IgD-negative memory B cell (primary cell): ENCODE measurements at regions not wholly inside any gene's neighbourhood (a gene's known extent, or its start where the extent isn't known, plus 50 kb on each side); places are given as distances from the start of the nearest gene placed in this dataset.
"Not testable (repeated sequence)": the region's sequence is repeated elsewhere in the genome, so short reads cannot be mapped to it uniquely, and the experiment has no call there.

Experiments used
- H3K27ac Mint-ChIP-seq, 3 donors: one replicate each; pipeline ENCODE4 v1.8.0; 2020 to 2022; ENCODE audit warnings: mild to moderate bottlenecking in 3 of 3, mixed read lengths in 3 of 3, moderate library complexity in 1 of 3
- H3K27me3 Mint-ChIP-seq: one replicate; pipeline ENCODE4 v1.8.0; 2021; ENCODE audit warnings: mixed read lengths
- H3K36me3 Mint-ChIP-seq: one replicate; pipeline ENCODE4 v1.8.0; 2020; ENCODE audit warnings: mild to moderate bottlenecking, mixed read lengths
- H3K4me1 Mint-ChIP-seq, 3 donors: one replicate each; pipeline ENCODE4 v1.8.0; 2020 to 2022; ENCODE audit warnings: mixed read lengths in 3 of 3, mild to moderate bottlenecking in 1 of 3
- H3K4me3 Mint-ChIP-seq, 4 donors: one replicate each; pipeline ENCODE4 v1.8.0; 2020 to 2022; ENCODE audit warnings: mild to moderate bottlenecking in 4 of 4, mixed read lengths in 4 of 4, moderate library complexity in 3 of 4
- H3K9me3 Mint-ChIP-seq, 3 donors: one replicate each; pipeline ENCODE4 v1.8.0; 2020 to 2021; ENCODE audit warnings: mixed read lengths in 3 of 3, mild to moderate bottlenecking in 1 of 3

DNA sequence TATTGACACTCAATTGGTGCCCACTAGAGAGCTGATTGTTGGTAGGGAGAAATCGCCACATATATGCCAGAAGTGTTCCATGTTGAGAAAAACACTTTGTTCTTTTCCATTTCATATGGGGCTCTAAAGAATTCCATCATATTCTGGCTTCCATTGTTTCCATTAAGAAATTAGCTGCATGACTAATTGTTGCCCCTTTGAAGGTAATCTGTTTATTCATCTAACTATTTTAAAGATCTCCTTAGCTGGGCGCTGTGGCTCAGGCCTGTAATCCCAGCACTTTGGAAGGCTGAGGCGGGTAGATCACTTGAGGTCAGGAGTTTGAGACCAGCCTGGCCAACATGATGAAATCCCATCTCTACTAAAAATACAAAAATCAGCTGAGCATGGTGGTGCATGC is 109.9 kb downstream of the MRPL14 start:
- H3K4me1 Mint-ChIP-seq, H3K9me3 Mint-ChIP-seq, H3K4me3 Mint-ChIP-seq, H3K36me3 Mint-ChIP-seq, H3K27ac Mint-ChIP-seq, H3K27me3 Mint-ChIP-seq: not testable (repeated sequence)

DNA sequence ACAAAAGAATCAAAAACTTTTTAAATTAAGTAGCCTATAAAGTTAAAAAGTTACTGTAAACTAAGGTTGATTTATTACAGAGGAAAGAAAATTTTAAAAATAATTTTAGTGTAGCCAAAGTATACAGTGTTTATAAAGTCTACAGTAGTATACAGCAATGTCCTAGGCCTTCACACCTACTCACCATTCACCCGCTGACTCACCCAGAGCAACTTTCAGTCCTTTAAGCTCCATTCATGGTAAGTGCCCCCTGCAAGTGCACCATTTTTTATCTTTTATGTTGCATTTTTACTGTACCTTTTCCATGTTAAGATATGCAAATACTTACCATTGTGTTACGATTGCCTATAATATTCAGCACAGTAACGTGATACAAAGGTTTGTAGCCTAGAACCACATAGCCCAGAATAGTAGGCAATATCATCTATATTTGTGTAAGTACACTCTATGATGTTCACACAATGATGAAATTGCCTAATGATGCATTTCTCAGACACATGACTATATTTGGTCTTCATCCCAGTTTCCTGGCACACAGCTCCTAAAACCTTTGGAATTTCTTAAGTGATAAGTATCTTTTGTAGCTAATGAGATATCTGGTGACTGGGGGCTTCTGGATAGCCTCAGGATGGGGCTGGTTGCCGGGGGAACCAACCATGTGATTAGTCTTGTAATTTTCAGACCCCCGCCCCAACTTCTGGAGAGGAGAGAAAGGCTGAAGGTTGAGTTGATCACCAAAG is 111.0 kb downstream of the MRPL14 start:
- peaks cover 9% of the 10 kb centered on the region for H3K27me3 Mint-ChIP-seq
- no peak overlapping the region for H3K27ac Mint-ChIP-seq
- H3K4me1 Mint-ChIP-seq = no peaks in the 10 kb centered on the region
- no peak overlapping the region for H3K4me3 Mint-ChIP-seq
- H3K9me3 Mint-ChIP-seq = peaks cover 0 to 2% (median 1%) of the 10 kb centered on the region in 3 donors
- peaks cover 2% of the 10 kb centered on the region for H3K36me3 Mint-ChIP-seq

DNA sequence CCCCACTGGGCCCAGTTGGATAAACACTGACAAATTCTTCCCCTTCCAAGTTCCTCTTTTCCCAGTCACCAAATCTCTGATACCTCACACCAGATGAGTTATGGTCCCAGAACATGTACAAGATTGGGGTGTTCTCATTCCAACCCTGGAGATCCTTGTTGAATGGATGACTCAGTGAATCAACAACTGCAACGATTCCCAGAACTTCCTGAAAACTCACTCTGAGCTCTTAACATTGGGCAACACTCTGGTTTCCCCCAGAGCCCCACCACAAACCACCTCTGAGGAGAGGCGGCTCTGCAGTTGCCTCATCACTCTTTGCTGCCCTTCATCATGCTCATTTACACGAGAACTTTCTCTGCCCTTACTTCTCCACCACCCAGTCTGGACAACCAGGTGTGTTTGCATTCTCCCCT is 115.2 kb downstream of the MRPL14 start:
- no peaks in the 10 kb centered on the region for H3K36me3 Mint-ChIP-seq
- no peak overlapping the region for H3K4me3 Mint-ChIP-seq
- no peak overlapping the region for H3K27ac Mint-ChIP-seq
- no peaks in the 10 kb centered on the region for H3K9me3 Mint-ChIP-seq
- H3K4me1 Mint-ChIP-seq = no peaks in the 10 kb centered on the region
- peaks cover 12% of the 10 kb centered on the region for H3K27me3 Mint-ChIP-seq

DNA sequence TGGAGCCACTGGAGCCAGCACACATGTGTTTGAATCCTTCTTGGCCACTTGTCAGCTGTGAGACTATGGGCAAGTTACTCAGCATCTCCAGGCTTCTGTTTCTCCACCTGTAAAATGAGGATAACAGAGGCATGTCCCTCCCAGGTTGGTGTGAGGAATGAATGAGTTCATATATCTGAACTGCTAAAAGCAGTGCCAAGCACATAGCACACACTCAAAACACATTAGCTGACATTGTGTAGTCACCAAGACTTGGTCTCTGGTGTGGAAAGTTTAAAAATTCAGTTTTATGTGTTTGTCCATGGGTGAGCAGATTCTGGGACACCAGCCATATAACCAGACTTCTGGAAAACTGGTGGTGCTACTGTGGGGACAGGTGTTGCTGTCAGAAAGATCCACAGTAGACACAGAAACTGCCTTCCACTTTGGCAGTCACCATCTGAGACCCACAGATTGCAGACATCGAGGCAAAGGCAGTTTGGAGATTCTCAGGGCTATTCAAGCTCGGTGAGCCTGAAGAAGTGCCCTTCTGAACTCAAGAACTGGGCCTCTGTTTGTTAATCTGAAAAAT is 115.8 kb downstream of the MRPL14 start:
- Mint-ChIP-seq H3K9me3 (no peaks in the 10 kb centered on the region), H3K4me3 (no peak overlapping the region), H3K4me1 (no peaks in the 10 kb centered on the region), H3K36me3 (no peaks in the 10 kb centered on the region), H3K27me3 (peaks cover 19% of the 10 kb centered on the region), H3K27ac (no peak overlapping the region)

DNA sequence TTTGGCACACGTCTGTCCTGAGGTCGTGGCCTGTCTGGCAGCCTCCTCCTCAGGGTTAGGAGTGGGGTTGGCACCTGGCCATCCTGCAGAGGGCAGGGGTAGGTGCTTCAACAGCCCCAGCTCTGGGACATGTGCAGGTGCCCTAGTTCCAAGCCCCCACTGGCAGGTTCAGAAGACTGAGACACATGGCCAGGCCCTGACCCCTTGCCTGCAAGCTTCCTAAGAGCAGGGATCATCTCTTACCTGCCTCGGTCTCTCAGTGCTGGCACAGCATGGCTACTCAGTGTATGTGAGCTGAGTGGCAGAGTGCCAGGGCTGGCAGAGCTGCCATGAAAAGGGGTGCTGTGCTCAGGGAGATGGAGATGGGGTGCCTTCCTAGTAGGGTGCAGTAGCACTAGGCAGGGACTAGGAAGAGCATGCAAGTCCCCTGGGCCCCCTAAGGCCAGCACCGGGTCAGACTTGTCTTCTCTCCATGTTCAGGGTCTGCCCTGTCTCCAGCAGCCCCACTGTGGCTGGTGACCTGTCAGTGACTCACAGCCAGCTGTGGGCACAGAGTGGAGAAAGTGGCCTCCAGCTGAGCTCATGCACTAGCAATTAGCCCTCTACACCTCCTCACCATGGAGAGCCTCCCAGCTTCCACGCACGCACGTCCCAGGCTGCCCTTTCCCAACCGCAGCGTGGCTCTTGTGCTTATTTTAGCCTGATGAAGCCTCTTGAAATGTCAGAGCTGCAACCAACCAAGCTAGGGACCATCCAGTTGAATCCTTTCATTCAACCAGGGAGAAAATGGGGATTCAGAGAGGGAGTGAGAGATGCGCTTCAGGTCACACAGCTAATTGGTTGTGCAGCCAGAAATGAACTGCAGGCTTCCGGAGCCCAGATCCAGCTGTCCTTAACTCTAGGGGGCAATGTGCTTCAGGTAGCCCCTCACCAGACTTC is 116.6 kb downstream of the MRPL14 start:
- Mint-ChIP-seq H3K36me3 (no peaks in the 10 kb centered on the region), H3K4me3 (no peak overlapping the region), H3K27me3 (peaks cover 23% of the 10 kb centered on the region), H3K9me3 (no peaks in the 10 kb centered on the region), H3K4me1 (peaks cover 0 to 3% (median 0%) of the 10 kb centered on the region in 3 donors), H3K27ac (no peak overlapping the region)

DNA sequence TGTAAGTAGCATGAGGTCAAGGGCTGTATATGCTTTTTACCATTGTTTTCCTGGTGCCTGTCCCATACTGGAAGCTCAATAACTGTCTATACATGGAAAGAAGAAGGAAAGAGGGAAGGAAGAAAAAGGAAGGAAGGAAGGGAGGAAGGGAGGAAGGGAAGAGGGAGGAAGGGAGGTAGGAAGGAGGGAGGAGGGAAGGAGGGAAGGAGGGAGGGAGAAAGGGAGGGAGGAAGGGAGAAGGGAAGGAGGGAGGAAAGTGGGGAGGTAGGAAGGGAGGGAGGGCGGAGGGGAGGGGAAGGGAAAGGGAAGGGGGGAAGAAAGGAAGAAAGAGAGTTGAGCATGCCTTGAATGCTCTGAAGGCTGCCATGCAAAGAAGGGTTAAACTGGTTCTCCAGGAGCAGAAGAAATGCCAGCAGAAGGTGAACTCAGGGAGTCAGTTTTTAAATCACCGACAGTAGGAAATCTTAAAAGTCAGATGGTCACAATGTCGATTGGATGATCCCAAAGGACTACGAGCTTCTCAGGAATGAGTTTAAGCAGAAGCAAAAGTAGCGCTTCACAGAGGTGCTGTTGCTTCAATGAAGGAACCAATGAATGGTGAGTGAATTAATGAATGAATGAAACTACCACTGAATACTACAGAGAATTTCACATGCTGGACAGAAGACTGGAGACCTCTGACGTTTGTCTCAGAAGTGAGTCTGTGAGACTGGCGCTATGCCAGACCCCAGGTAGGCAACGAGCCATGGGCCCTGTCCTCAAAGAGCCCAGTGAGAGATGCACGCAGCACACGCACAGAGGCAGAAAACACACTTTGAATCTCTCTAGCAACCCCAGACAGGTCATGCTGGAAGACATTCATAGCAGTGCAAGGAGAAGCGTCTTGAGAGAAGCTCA is 117.6 kb downstream of the MRPL14 start:
- H3K27ac Mint-ChIP-seq = no peak overlapping the region
- H3K27me3 Mint-ChIP-seq = peaks cover 30% of the 10 kb centered on the region
- no peak overlapping the region for H3K4me3 Mint-ChIP-seq
- H3K4me1 Mint-ChIP-seq = peaks cover 0 to 5% (median 0%) of the 10 kb centered on the region in 3 donors
- no peaks in the 10 kb centered on the region for H3K36me3 Mint-ChIP-seq
- no peaks in the 10 kb centered on the region for H3K9me3 Mint-ChIP-seq

DNA sequence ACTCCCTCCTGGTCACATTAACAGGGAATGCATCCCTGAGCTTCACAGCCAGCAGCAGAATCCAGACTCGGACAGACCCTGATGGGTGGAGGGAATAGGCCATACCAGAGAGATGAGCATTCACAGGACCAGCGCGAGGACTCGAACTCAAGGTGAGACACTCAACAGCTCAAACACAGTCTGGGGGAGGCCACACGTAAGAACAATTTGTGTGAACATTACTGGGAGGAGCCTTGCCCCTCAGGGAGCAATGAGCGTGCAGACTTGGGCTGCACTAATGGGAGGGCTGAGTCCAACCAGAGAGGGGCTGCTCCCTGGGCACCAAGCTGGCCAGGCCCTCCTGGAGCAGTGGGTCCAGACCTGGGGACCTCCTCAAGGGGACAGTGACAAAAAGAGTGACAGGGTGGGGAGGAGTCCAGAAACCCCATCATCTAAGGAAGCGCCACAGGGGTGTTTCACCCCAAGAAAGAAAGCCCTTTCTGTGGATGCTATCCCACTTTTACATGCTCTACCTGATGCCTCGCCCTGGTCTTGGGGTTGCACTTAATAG is 118.4 kb downstream of the MRPL14 start:
- no peaks in the 10 kb centered on the region for H3K36me3 Mint-ChIP-seq
- H3K9me3 Mint-ChIP-seq = no peaks in the 10 kb centered on the region
- no peak overlapping the region for H3K27ac Mint-ChIP-seq
- peaks cover 30% of the 10 kb centered on the region for H3K27me3 Mint-ChIP-seq
- peaks cover 0 to 5% (median 0%) of the 10 kb centered on the region in 3 donors for H3K4me1 Mint-ChIP-seq
- H3K4me3 Mint-ChIP-seq = no peak overlapping the region

DNA sequence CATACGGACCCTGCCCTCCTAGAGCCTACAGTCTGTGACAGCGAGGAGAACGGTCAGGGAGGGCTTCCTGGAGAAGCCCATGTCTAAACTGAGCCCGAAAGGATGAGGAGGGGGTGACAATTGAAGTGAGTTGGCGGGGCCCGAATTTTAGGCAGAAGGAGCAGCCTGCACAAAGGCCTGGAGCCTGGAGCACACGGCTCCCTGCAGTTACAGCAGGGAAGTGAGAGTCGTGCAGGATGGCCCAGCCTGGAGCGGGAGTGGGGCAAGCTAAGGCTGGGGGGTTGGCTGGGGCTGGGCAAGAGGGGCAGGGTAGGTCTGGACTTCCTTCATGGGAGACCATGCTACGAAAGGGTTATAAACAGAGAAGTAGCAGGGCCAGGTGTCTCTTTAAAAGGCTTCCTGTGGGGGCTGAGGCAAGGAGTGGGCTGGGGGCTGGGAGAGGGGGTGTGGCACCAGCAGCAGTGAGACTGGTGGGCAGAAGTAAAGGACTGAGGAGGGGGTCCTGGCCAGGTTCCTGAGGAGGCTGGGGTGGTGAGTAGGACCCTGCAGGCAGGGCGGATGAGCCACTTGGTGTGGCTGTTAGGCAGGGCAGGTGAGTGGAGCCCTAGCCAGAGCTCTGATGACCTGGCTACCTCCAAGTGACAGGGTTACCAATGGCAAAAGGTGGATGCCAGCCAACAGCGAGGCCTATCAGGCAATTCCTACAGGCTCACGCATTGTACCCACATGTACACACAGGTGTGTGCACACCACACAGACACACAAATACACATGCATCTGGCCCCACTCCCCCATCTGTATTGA is 119.2 kb downstream of the MRPL14 start:
- peak overlapping the region in 1 of 3 donors; percentile 63 for H3K27ac Mint-ChIP-seq
- H3K27me3 Mint-ChIP-seq = peaks cover 33% of the 10 kb centered on the region
- H3K4me1 Mint-ChIP-seq = peaks cover 0 to 5% (median 0%) of the 10 kb centered on the region in 3 donors
- no peak overlapping the region for H3K4me3 Mint-ChIP-seq
- no peaks in the 10 kb centered on the region for H3K9me3 Mint-ChIP-seq
- H3K36me3 Mint-ChIP-seq = no peaks in the 10 kb centered on the region

DNA sequence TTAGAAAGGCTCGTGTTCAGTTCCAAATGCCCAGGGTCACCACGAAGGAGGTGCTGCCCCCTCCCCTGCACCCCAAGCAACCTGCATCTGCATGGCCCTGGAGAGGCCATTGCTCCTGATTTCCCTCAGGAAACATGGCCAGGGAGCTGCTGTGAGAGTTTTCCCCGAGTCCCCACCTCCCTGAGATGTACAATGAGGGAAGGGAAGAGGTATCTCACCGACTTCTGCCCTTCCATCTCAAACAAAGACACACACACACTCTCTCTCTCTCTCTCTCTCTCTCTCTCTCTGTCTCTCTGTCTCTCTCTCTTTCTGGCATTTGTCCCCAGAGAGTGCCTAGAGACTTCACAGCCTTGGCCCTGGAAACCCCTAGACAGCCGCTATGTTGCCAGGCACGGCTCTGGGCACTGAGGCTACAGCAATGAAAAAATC is 120.4 kb downstream of the MRPL14 start:
- Mint-ChIP-seq H3K36me3 (no peaks in the 10 kb centered on the region), H3K27ac (peak overlapping the region in 1 of 3 donors; percentile 77), H3K27me3 (peaks cover 35% of the 10 kb centered on the region), H3K9me3 (no peaks in the 10 kb centered on the region), H3K4me1 (peaks cover 0 to 5% (median 0%) of the 10 kb centered on the region in 3 donors), H3K4me3 (no peak overlapping the region)

DNA sequence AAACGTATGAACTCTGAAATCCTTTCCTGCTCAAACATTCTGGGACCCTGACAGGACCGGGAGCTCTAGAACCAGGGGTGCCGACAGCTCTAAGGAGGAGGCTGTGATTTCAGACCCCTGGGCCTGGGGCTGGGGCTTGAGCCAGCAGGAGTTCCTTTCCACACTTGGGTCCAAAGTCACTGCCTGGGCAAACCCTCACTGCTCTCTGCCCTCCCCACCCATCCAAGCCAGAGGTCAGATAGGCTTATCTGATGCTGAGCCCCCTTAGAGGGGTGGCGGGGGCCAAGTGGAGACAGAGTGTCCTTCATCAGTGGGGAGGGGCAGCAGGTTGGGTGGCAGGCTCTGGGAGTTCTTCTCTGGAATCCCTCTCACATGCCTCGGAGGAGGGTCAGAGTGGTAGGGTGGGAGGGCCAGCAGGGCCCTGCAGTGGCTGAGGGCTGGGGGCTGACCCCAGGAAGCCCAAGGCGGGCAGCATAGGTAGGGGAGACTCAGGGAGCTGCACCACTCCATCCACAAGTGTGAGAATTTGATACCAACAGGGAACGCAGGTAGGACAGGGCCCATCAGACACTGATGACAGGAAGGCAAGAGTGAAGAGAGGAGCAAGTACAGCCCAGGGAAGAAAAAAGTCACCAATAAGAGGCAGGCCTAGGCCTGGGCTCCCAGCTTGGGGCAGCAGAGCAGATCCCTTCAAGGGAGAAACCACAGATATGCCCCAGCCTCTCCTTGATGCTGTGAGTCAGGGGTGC is 121.0 kb downstream of the MRPL14 start:
- no peaks in the 10 kb centered on the region for H3K36me3 Mint-ChIP-seq
- H3K4me3 Mint-ChIP-seq = no peak overlapping the region
- H3K4me1 Mint-ChIP-seq = peaks cover 0 to 5% (median 1%) of the 10 kb centered on the region in 3 donors
- no peak overlapping the region for H3K27ac Mint-ChIP-seq
- no peaks in the 10 kb centered on the region for H3K9me3 Mint-ChIP-seq
- H3K27me3 Mint-ChIP-seq = peaks cover 40% of the 10 kb centered on the region

DNA sequence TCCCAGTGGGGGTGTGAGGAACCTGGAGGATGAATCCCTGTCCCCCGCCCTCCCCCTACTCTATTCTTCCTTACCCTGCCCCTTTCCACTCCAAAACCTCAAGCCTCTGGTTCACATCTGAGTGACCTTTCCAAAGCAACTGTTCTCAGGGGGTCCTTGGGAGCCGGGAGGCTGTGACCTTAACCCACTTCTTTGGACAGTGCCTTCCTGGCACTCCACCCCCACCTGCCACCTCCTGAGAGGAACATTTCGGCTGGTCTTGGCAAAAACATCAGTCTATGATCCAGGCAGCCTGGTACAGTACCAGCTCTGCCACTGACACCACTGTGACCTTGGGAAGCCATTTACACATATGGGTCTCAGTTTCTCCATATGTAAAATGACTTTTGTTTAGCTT is 121.7 kb downstream of the MRPL14 start:
- H3K4me3 Mint-ChIP-seq = no peak overlapping the region
- peaks cover 41% of the 10 kb centered on the region for H3K27me3 Mint-ChIP-seq
- peaks cover under 1 to 5% (median 2%) of the 10 kb centered on the region in 3 donors for H3K4me1 Mint-ChIP-seq
- H3K36me3 Mint-ChIP-seq = no peaks in the 10 kb centered on the region
- no peak overlapping the region for H3K27ac Mint-ChIP-seq
- H3K9me3 Mint-ChIP-seq = no peaks in the 10 kb centered on the region

DNA sequence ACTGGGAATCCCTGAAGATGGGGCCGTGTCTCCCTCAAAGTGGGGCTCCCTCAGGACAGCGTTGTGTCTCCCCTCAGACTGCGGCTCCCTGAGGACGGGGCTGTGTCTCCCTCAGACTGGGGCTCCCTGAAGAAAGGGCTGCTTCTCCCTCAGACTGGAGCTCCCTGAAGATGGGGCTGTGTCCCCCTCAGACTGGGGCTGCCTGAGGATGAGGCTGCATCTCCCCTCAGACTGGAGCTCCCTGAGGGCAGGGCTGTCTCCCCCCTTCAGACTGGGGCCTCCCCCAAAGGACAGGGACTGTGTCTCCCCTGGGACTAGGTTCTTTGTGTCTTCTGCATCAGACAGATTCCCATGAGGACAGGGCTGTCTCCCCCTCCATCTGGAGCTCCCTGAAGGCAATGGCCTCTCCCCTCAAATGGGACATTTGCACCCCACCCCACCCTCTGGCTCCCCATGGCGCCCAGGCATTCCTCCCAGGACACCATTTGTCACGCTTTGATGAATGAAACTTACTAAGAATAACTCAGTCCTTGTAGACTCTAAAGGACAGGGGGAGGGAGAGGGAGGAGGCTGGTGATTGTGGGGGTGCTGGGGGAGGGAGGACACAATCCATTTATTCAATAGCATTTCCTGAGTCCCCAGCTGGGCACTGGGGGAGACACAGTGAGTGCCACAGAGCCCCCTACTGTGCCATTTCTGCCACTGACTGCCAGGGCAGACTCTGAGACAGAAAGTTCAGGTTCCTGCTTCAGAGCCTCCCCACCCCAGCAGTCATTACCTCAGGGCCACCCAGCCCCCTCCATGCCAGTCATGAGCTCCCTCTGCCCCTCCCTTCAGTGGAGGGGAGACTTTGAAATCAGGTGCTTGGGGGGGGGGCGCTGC is 122.4 kb downstream of the MRPL14 start:
- H3K36me3 Mint-ChIP-seq = no peaks in the 10 kb centered on the region
- no peaks in the 10 kb centered on the region for H3K9me3 Mint-ChIP-seq
- H3K27me3 Mint-ChIP-seq = peaks cover 41% of the 10 kb centered on the region
- H3K4me1 Mint-ChIP-seq = peaks cover 3 to 5% (median 5%) of the 10 kb centered on the region in 3 donors
- no peak overlapping the region for H3K27ac Mint-ChIP-seq
- peak overlapping the region in 1 of 4 donors; percentile 37 for H3K4me3 Mint-ChIP-seq
